ENCODE measurements at regions not wholly inside any gene's neighbourhood (a gene's known extent, or its start where the extent isn't known, plus 50 kb on each side); places are given as distances from the start of the nearest gene placed in this dataset.

- no peak for TF ChIP-seq PCBP1 (IDR thresholded peaks at IDR 0.05; ENCODE audit: borderline replicate concordance, low read depth, low read length)
- TF ChIP-seq ZNF12 (CRISPR knock-in tag; IDR thresholded peaks at IDR 0.05), result no peak
- TF ChIP-seq CCDC6 (CRISPR knock-in tag; IDR thresholded peaks at IDR 0.05), result no peak
- TF ChIP-seq SOX13 (IDR thresholded peaks at IDR 0.05), result no peak
- peak in 1 of 2 experiments; percentile 1; a peak in 1 of 4 replicates for TF ChIP-seq SOX13 (CRISPR knock-in tag; conservative IDR thresholded peaks at IDR 0.05 in 1 of 2, IDR thresholded peaks at IDR 0.05 in 1 of 2)
- TF ChIP-seq CHD4 (IDR thresholded peaks at IDR 0.05; ENCODE audit: borderline replicate concordance, low read length), result peak; percentile 87; the same call in 1 of the 2 replicates
- TF ChIP-seq ZNF24 (IDR thresholded peaks at IDR 0.05), result no peak
- no peak for TF ChIP-seq RFXANK (CRISPR knock-in tag; IDR thresholded peaks at IDR 0.05)
- no peak for TF ChIP-seq ZBTB7B (CRISPR knock-in tag; IDR thresholded peaks at IDR 0.05)
- no peak for TF ChIP-seq ZZZ3 (CRISPR knock-in tag; IDR thresholded peaks at IDR 0.05; ENCODE audit: borderline replicate concordance)
- TF ChIP-seq ZNF33B (CRISPR knock-in tag; IDR thresholded peaks at IDR 0.05), result no peak
- no peak for TF ChIP-seq TRIM24 (CRISPR knock-in tag; IDR thresholded peaks at IDR 0.05)
- TF ChIP-seq PREB (CRISPR knock-in tag; IDR thresholded peaks at IDR 0.05), result no peak
- no peak for TF ChIP-seq SP5 (CRISPR knock-in tag; IDR thresholded peaks at IDR 0.05; ENCODE audit: borderline replicate concordance, low read depth)
- TF ChIP-seq ZNF597 (CRISPR knock-in tag; IDR thresholded peaks at IDR 0.05), result no peak
- no peak for TF ChIP-seq PHF5A (CRISPR knock-in tag; IDR thresholded peaks at IDR 0.05; ENCODE audit: low read depth, unreplicated experiment)
- no peak for TF ChIP-seq TFE3 (CRISPR knock-in tag; IDR thresholded peaks at IDR 0.05)
- TF ChIP-seq ZNF629 (CRISPR knock-in tag; conservative IDR thresholded peaks at IDR 0.05), result peak; percentile 89
- no peak for TF ChIP-seq ZNF766 (CRISPR knock-in tag; IDR thresholded peaks at IDR 0.05; ENCODE audit: borderline replicate concordance)
- TF ChIP-seq ZNF326 (CRISPR knock-in tag; IDR thresholded peaks at IDR 0.05; ENCODE audit: borderline replicate concordance), result no peak
- TF ChIP-seq STAT6 (CRISPR knock-in tag; IDR thresholded peaks at IDR 0.05; ENCODE audit: borderline replicate concordance), result no peak
- 0 out of 2 replicates have a peak, but pooled peaks have one; percentile 9 for TF ChIP-seq ZNF292 (CRISPR knock-in tag; IDR thresholded peaks at IDR 0.05; ENCODE audit: borderline replicate concordance, low read depth)
- TF ChIP-seq ZNF317 (CRISPR knock-in tag; IDR thresholded peaks at IDR 0.05), result no peak
- TF ChIP-seq HNRNPLL (IDR thresholded peaks at IDR 0.05; ENCODE audit: low read depth, low read length, poor library complexity, severe bottlenecking), result no peak
- no peak for TF ChIP-seq JARID2 (CRISPR knock-in tag; IDR thresholded peaks at IDR 0.05; ENCODE audit: insufficient replicate concordance)
- TF ChIP-seq RFX1 (IDR thresholded peaks at IDR 0.05), result no peak
Observed at GRCh38 chr10:110413049-110413783, 84.5 kb upstream of the DUSP5 start (continued).

All from HepG2 (cell line).